ENCODE measurements at regions not wholly inside any gene's neighbourhood (a gene's known extent, or its start where the extent isn't known, plus 50 kb on each side); places are given as distances from the start of the nearest gene placed in this dataset.

DNA sequence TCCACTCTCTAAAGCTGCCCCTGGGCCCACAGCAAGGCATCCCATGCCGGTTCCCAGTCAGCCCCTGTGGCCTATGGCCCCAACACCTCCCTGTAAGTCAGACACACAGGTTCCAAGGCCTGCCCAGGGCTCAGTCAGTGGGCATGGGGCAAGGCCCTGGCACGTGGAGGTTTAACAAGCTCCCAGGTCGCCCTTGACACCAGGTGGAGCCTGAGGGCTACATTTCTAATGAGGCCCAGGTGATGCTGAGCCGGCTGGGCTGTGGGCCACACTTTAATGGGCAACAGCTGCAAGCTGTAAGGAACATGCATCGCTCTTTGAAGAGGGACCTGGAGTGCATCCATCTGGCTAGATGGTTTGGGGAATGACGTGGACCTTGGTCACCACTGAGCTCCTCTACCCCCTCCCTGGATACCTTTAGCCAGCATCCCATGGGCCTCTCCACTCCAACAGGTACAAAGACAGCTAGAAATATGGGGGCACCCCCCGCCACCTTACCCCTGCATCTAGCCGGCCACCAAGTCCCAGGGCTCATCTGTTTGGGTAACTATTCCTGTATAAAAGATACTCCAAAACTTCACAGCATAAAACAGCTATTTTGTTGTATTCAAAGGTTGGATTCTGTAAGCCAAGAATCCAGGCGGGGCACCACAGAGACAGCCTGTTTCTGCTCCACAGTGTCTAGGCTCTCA, 122.5 kb downstream of the OAT start:
- no peak overlapping the region for H3K4me3 ChIP-seq
- intact Hi-C loops (cut with DNase I), result no loop called here
- no peaks in the 10 kb centered on the region for H3K9me3 ChIP-seq
- H3K36me3 ChIP-seq, result no peaks in the 10 kb centered on the region
- H3K27ac ChIP-seq, result no peak overlapping the region
- peak; percentile 44 for DNase-seq
- H3K4me1 ChIP-seq, result peaks cover 0 to 10% (median 0%) of the 10 kb centered on the region in 4 donors
- no peak for TF ChIP-seq POLR2A (IDR thresholded peaks at IDR 0.05)
- TF ChIP-seq EP300 (IDR thresholded peaks at IDR 0.05), result no peak
- TF ChIP-seq, protein P1, sequence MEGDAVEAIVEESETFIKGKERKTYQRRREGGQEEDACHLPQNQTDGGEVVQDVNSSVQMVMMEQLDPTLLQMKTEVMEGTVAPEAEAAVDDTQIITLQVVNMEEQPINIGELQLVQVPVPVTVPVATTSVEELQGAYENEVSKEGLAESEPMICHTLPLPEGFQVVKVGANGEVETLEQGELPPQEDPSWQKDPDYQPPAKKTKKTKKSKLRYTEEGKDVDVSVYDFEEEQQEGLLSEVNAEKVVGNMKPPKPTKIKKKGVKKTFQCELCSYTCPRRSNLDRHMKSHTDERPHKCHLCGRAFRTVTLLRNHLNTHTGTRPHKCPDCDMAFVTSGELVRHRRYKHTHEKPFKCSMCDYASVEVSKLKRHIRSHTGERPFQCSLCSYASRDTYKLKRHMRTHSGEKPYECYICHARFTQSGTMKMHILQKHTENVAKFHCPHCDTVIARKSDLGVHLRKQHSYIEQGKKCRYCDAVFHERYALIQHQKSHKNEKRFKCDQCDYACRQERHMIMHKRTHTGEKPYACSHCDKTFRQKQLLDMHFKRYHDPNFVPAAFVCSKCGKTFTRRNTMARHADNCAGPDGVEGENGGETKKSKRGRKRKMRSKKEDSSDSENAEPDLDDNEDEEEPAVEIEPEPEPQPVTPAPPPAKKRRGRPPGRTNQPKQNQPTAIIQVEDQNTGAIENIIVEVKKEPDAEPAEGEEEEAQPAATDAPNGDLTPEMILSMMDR (IDR thresholded peaks at IDR 0.05), result no peak
- TF ChIP-seq POLR2AphosphoS5 (IDR thresholded peaks at IDR 0.05), result no peak
- 46 to 75% methylated on average over 9 of the region's 9 CpGs for WGBS, 2 donors
- no peaks in the 10 kb centered on the region for H3K27me3 ChIP-seq

DNA sequence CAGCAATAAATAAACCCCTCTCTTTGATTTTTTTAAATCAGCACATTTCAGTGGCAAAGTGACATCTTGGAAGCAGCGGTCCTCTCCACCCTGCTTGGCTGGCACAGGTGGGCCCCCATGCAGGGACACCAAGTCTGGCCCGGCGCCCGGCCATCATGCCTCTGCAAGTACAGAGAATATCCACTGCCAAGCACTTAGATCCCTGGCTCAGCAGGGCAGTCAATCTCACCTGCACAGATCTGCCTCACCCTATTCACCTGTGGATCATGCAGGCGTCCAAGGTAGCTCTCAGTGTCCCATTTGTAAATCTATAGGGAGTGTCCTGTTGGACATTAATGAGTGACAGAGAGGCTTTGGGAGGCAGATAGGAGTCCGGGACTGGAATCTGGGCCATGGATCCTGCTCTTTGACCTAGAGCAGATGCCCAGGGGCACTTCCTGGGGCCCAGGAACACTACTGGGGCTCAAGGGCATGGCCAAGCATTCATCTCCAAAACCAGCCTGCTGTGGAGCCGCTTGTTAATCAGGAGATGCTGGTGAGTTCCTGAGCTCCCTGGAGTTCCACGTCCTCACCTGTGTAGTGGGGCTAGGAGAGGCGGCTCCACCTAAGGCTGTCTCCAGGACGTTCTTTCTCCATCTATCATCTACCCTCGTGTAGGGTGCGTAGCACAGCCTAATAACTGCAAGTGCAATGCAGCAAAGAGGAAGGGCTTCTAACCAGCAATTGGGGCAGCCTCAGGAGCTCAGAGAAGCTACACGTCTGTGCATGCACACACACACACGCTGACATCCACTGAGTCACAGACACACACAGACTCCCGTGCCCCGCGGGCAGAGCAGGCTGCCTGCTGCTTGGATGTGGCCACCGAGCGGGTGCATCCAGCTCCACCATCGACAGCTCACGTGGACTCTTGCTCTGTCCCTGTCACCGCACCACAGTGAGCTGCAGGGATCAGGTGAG, 123.6 kb downstream of the OAT start:
- H3K27me3 ChIP-seq, result no peaks in the 10 kb centered on the region
- peak; percentile 60 for DNase-seq
- no peak for TF ChIP-seq POLR2AphosphoS5 (IDR thresholded peaks at IDR 0.05)
- TF ChIP-seq, protein P1 (IDR thresholded peaks at IDR 0.05), result no peak
- no peak for TF ChIP-seq EP300 (IDR thresholded peaks at IDR 0.05)
- no peak for TF ChIP-seq POLR2A (IDR thresholded peaks at IDR 0.05)
- H3K36me3 ChIP-seq, result no peaks in the 10 kb centered on the region
- 86 to 88% methylated on average over 22 of the region's 22 CpGs for WGBS, 2 donors
- no peak overlapping the region for H3K4me3 ChIP-seq
- no peaks in the 10 kb centered on the region for H3K9me3 ChIP-seq
- peaks cover 0 to 14% (median under 1%) of the 10 kb centered on the region in 4 donors for H3K4me1 ChIP-seq
- no peak overlapping the region for H3K27ac ChIP-seq
- intact Hi-C loops (cut with DNase I), result no loop called here

DNA sequence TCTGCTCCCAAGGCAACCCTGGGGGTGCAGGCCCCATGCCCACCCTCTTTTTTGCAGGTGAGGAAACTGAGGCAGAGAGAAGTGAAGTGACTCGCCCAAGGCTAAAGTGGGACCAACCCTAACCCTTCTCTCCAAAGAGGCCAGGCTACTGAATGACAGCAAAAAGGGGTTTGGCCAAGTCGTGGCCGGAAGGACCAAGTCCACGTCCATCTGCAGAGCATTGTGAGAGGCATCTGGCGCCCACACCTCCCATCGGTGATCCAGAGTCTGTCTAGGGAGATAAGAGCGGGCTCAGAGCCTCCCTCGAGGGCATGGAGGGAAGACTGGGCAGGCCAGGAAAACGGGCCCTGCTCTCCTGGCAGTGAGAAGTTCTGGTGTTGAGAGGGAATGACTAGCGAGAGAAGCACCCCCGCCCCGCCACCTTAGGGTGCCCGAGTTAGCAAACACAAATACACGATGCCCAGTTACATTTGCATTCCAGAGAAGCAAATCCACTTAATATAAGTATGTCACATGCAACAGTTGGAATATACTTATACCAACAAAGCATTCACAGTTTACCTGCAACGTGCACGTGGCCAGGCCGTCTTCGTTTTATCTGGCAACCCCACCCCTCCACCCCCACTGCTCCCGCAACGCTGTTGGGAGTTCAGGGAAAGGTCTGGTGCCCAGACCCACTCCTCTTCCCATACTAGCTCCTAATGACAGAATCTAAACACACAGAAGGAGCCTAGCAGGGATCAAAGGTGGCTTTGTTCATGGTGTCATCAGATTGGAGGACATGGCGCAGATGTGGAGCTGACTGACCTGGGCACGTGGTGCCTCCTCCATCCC, 124.9 kb downstream of the OAT start:
- Histone ChIP-seq H3K4me1 (peaks cover 0 to 14% (median 3%) of the 10 kb centered on the region in 4 donors), H3K27ac (no peak overlapping the region), H3K9me3 (no peaks in the 10 kb centered on the region), H3K4me3 (no peak overlapping the region), H3K36me3 (no peaks in the 10 kb centered on the region), H3K27me3 (no peaks in the 10 kb centered on the region)
- DNase-seq, result peak; percentile 47
- intact Hi-C loops (cut with DNase I), result no loop called here
- 83 to 90% methylated on average over 22 of the region's 22 CpGs for WGBS, 2 donors
- TF ChIP-seq, protein P1 (IDR thresholded peaks at IDR 0.05), result no peak
- no peak for TF ChIP-seq POLR2A (IDR thresholded peaks at IDR 0.05)
- TF ChIP-seq POLR2AphosphoS5 (IDR thresholded peaks at IDR 0.05), result no peak
- no peak for TF ChIP-seq EP300 (IDR thresholded peaks at IDR 0.05)

DNA sequence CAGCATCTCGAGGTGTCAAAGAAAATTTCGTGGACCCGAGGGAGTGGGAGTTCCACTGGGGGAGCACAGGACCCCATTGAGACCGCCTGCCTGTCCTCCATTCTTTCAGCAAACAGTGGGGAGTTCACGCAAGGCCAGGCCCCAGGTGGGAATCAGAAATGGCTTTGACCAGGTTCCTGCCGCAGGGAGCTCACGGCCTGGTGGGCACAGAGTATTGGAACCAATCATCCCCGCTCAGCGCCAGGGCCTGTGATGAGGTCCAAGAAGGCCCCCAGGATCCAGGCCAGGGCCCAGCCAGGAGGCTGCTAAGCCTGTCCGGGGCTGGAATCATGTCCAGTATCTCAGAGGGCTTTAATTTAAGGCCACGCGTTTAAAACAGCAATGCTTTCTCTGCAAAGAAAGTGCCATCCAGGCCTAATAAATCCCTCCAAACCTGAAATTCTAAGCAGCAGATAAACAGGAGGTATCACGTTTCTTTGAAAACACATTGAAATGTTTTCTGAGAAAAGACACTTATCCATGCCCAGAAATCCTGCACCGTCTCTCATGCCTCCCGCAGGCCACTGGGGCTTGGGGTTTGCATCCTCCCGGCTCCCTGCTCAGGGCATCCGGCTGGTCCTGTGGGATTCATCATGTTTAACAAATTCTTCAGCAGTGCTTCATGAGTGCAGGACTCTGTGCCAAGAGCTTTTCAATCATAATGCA, 125.7 kb downstream of the OAT start:
- peak; percentile 36 for DNase-seq
- Histone ChIP-seq H3K27ac (no peak overlapping the region), H3K4me1 (peaks cover 0 to 14% (median 3%) of the 10 kb centered on the region in 4 donors), H3K9me3 (no peaks in the 10 kb centered on the region), H3K27me3 (no peaks in the 10 kb centered on the region), H3K36me3 (no peaks in the 10 kb centered on the region), H3K4me3 (no peak overlapping the region)
- intact Hi-C loops (cut with DNase I), result no loop called here
- 90 to 93% methylated on average over 17 of the region's 17 CpGs for WGBS, 2 donors
- TF ChIP-seq POLR2A (IDR thresholded peaks at IDR 0.05) (no peak), EP300 (IDR thresholded peaks at IDR 0.05) (no peak), POLR2AphosphoS5 (IDR thresholded peaks at IDR 0.05) (no peak)
- TF ChIP-seq, protein P1 (IDR thresholded peaks at IDR 0.05), result no peak

All from sigmoid colon (tissue), 6 donors.